Stomach (tissue), 8 donors: ENCODE measurements at regions not wholly inside any gene's neighbourhood (a gene's known extent, or its start where the extent isn't known, plus 50 kb on each side); places are given as distances from the start of the nearest gene placed in this dataset.

Source experiments
- DNase-seq, 2 donors: peaks; one replicate each; pipeline versions ENCODE4 v3.0.0 to v3.0.0-alpha.2; 2013 to 2019
- H3K27ac ChIP-seq, 5 donors: fragments of 200-600 bp in 4 of 5; sonication (generic) in 4 of 5; one replicate each; pipeline ENCODE4 v1.5.1; 2013 to 2019; ENCODE audit warnings: mild to moderate bottlenecking in 1 of 5, moderate library complexity in 1 of 5
- H3K27me3 ChIP-seq, 3 donors: fragments of 200-600 bp; sonication (generic); one replicate each; pipeline ENCODE4 v1.5.1; 2017 to 2019; ENCODE audit warnings: mixed run types in 1 of 3
- H3K36me3 ChIP-seq, 4 donors: fragments of 200-600 bp; sonication (generic); 1 replicate in 3 of 4; 2 replicates in 1 of 4; pipeline ENCODE4 v1.5.1; 2016 to 2019
- H3K4me1 ChIP-seq, 4 donors: fragments of 200-600 bp; sonication (generic); one replicate each; pipeline ENCODE4 v1.5.1; 2016 to 2019
- H3K4me3 ChIP-seq, 4 donors: fragments of 200-600 bp; sonication (generic) in 3 of 4; one replicate each; pipeline ENCODE4 v1.5.1; 2016 to 2019; ENCODE audit warnings: mild to moderate bottlenecking in 1 of 4
- H3K9me3 ChIP-seq, 4 donors: fragments of 200-600 bp; sonication (generic); one replicate each; pipeline ENCODE4 v1.5.1; 2016 to 2019
- EP300 ChIP-seq: sonication (generic); formaldehyde crosslinking; IDR thresholded peaks from one replicate; pipeline ENCODE4 v1.6.1; 2017; ENCODE audit warnings: antibody characterized with exemption
- POLR2A ChIP-seq, 4 donors: fragments of 450-650 bp; IDR thresholded peaks; one replicate each; pipeline ENCODE4 v1.6.1; 2016; ENCODE audit warnings: antibody characterized with exemption in 4 of 4, control low read depth in 2 of 4, mild to moderate bottlenecking in 1 of 4, moderate library complexity in 1 of 4
- POLR2AphosphoS5 ChIP-seq, 3 donors: sonication (generic); formaldehyde crosslinking; IDR thresholded peaks; one replicate each; pipeline ENCODE4 v1.6.1; 2016; ENCODE audit warnings: antibody characterized with exemption in 3 of 3
- WGBS, 5 donors: extraction: QIAGEN DNeasy Blood & Tissue Kit in 3 of 5; methylation state at CpG; one replicate each; pipeline versions ENCODE4 v1.1.5 to v1.1.7; 2013 to 2018; 5-methylcytosine and 5-hydroxymethylcytosine counted together
- intact Hi-C: fragments of 100-400 bp; cut with DNase I; formaldehyde crosslinking; loops from one replicate; pipeline ENCODE4 v1.15.1; 2023; ENCODE audit warnings: low total_unique reads
- TF ChIP-seq, protein P1 (sequence below), 7 experiments: fragments of 450-650 bp in 4 of 7; fragments of 200-600 bp in 3 of 7; sonication (generic) in 3 of 7; IDR thresholded peaks; one replicate each; pipeline ENCODE4 v1.5.1; 2016 to 2019; ENCODE audit warnings: antibody characterized with exemption in 7 of 7, control low read depth in 2 of 7, mild to moderate bottlenecking in 1 of 7
- donor health status: healthy with polysubstance abuse.
- donor health status: Bipolar disorder and iron deficiency.
- donor health status: healthy.

DNA sequence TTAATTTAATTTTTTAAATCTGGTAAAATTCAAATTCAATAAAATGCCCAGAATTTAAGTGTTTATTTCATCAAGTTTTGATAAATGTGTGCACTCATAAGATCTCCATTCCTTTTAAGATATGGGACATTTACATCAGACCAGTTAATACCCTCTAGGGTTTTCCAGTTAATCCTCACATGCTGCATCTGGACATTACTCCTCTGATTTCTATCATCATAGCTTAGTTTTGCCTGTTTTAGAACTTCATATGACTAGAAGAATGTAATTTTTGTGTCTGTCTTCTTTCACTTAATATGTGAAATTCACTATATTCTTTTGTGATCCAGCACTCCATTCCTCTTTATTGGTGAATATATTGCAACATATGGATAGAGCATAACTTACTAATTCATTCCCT lies 727.7 kb upstream of the FAM241A start:
- TF ChIP-seq, protein P1, sequence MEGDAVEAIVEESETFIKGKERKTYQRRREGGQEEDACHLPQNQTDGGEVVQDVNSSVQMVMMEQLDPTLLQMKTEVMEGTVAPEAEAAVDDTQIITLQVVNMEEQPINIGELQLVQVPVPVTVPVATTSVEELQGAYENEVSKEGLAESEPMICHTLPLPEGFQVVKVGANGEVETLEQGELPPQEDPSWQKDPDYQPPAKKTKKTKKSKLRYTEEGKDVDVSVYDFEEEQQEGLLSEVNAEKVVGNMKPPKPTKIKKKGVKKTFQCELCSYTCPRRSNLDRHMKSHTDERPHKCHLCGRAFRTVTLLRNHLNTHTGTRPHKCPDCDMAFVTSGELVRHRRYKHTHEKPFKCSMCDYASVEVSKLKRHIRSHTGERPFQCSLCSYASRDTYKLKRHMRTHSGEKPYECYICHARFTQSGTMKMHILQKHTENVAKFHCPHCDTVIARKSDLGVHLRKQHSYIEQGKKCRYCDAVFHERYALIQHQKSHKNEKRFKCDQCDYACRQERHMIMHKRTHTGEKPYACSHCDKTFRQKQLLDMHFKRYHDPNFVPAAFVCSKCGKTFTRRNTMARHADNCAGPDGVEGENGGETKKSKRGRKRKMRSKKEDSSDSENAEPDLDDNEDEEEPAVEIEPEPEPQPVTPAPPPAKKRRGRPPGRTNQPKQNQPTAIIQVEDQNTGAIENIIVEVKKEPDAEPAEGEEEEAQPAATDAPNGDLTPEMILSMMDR (IDR thresholded peaks at IDR 0.05) = no peak
- TF ChIP-seq POLR2AphosphoS5 (IDR thresholded peaks at IDR 0.05) (no peak), POLR2A (IDR thresholded peaks at IDR 0.05) (no peak)
- no peak overlapping the region for H3K4me3 ChIP-seq
- H3K4me1 ChIP-seq = no peaks in the 10 kb centered on the region
- DNase-seq = no peak
- peaks cover 0 to 11% (median 0%) of the 10 kb centered on the region in 4 donors for H3K9me3 ChIP-seq
- H3K27ac ChIP-seq = no peak overlapping the region
- no peaks in the 10 kb centered on the region for H3K36me3 ChIP-seq
- intact Hi-C loops = no loop called here
- H3K27me3 ChIP-seq = no peaks in the 10 kb centered on the region

DNA sequence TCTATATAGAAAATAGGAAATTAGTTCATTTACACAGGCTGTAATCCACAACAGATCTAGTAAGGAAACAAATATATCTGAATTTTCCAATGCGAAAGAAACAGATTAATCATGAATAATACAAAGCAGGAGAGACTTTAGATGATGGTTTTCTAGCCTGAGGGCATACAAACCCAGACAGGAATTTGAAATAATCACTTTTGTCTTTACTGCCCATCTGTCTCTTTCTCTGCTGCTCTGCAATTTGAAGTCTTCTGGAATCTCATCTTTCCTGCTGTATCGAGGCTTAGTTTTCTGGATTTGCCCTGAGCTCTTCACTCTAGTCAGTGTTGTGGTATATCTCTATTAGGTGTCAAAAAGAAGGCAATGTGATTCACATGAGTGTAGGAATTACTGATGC lies 711.8 kb upstream of the FAM241A start:
- Histone ChIP-seq H3K36me3 (no peaks in the 10 kb centered on the region), H3K27ac (no peak overlapping the region), H3K27me3 (no peaks in the 10 kb centered on the region), H3K9me3 (peaks cover 0 to 8% (median 6%) of the 10 kb centered on the region in 4 donors), H3K4me1 (no peaks in the 10 kb centered on the region), H3K4me3 (no peak overlapping the region)
- TF ChIP-seq EP300 (no peak), POLR2A (IDR thresholded peaks at IDR 0.05) (no peak), POLR2AphosphoS5 (IDR thresholded peaks at IDR 0.05) (no peak)
- TF ChIP-seq, protein P1 (IDR thresholded peaks at IDR 0.05) = no peak
- intact Hi-C loops = no loop called here
- DNase-seq = no peak
- WGBS, 5 donors = 69 to 78% (median 74%) methylated on average over 2 of the region's 2 CpGs

DNA sequence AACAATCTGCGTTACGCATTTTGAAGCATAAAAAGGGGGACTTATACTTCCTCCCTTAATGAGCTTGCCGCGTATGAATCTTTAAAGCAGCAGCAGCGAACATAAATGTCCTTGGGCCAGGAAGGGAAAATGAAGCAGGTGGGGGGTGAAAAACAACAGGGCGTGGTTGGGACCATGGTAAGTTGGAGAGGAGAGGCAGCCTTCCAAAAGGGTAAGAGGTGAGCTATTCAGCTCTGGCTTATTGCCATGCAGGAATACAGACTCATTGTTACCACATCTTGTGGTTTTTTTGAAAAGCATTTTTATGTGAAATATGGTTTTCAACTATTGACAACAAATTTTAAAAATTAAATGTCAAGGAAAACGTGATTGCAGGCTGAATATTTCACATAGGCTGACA lies 710.7 kb upstream of the FAM241A start:
- Histone ChIP-seq H3K9me3 (peaks cover 0 to 7% (median 6%) of the 10 kb centered on the region in 4 donors), H3K4me1 (no peaks in the 10 kb centered on the region), H3K36me3 (no peaks in the 10 kb centered on the region), H3K4me3 (no peak overlapping the region), H3K27ac (no peak overlapping the region), H3K27me3 (no peaks in the 10 kb centered on the region)
- DNase-seq = no peak
- TF ChIP-seq POLR2AphosphoS5 (IDR thresholded peaks at IDR 0.05) (no peak), EP300 (no peak), POLR2A (IDR thresholded peaks at IDR 0.05) (no peak)
- TF ChIP-seq, protein P1 (IDR thresholded peaks at IDR 0.05) = no peak
- WGBS, 5 donors = 66 to 73% (median 70%) methylated on average over 7 of the region's 7 CpGs
- intact Hi-C loops = no loop called here

DNA sequence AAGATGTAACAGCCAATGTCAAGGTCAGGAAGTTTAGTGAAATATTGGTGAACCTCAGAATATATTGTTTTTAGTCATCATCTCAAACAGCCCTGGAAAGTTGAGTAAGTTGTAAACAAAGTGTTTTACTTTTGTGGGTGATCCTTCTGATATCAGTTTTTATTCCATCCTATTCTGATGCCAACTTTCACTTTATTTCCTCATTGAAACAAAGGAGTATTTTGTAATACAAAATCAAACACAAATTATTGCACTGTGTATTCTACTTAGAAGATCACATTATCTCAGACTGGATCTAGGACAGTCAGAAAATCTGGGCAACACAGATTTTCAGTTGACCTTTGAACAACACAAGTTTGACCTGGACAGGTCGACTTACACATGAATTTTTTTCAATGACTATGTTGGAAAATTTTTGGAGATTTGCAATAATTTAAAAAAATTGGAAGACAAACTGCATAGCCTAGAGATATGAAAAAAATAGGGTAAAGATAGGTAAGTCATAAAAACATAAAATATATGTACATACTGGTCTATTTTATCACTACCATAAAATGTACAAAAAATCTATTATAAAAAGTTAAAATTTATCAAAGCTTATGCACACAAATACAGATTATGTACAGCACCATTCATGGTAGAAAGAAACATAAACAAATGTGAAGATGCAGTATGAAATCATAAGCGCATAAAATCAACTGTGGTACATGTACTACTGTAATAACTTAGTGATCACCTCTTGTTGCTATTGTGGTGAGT lies 709.1 kb upstream of the FAM241A start:
- H3K4me3 ChIP-seq = no peak overlapping the region
- intact Hi-C loops = no loop called here
- no peaks in the 10 kb centered on the region for H3K9me3 ChIP-seq
- no peaks in the 10 kb centered on the region for H3K4me1 ChIP-seq
- DNase-seq = no peak
- H3K36me3 ChIP-seq = no peaks in the 10 kb centered on the region
- H3K27me3 ChIP-seq = no peaks in the 10 kb centered on the region
- whole genome bisulfite sequencing, 5 donors = 38 to 69% (median 67%) methylated on average over 2 of the region's 2 CpGs
- H3K27ac ChIP-seq = no peak overlapping the region
- TF ChIP-seq EP300 = no peak
- no peak for TF ChIP-seq POLR2AphosphoS5 (IDR thresholded peaks at IDR 0.05)
- TF ChIP-seq, protein P1 (IDR thresholded peaks at IDR 0.05) = no peak
- TF ChIP-seq POLR2A (IDR thresholded peaks at IDR 0.05) = no peak
